ENCODE measurements at regions not wholly inside any gene's neighbourhood (a gene's known extent, or its start where the extent isn't known, plus 50 kb on each side); places are given as distances from the start of the nearest gene placed in this dataset.

DNA sequence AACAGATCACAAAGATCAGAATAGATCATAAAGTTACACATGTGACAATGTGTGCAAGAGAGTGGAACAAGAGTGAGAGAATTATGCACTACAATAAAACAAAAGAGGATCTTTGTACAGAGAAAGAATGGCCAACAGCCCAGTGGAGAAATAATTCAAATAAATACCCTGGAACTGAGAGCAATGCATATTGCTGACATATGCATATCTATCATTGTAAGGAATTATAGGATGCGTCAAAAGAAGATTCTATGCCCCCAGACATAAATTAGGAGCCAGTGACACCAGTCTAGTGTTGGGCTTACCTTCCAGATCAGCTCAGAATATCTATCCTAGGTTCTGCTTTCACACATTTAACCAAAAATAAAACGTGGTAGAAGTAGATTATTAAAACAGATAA lies 320.1 kb upstream of the VCX start:
- TF ChIP-seq, protein P1, sequence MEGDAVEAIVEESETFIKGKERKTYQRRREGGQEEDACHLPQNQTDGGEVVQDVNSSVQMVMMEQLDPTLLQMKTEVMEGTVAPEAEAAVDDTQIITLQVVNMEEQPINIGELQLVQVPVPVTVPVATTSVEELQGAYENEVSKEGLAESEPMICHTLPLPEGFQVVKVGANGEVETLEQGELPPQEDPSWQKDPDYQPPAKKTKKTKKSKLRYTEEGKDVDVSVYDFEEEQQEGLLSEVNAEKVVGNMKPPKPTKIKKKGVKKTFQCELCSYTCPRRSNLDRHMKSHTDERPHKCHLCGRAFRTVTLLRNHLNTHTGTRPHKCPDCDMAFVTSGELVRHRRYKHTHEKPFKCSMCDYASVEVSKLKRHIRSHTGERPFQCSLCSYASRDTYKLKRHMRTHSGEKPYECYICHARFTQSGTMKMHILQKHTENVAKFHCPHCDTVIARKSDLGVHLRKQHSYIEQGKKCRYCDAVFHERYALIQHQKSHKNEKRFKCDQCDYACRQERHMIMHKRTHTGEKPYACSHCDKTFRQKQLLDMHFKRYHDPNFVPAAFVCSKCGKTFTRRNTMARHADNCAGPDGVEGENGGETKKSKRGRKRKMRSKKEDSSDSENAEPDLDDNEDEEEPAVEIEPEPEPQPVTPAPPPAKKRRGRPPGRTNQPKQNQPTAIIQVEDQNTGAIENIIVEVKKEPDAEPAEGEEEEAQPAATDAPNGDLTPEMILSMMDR (IDR thresholded peaks at IDR 0.05): no peak
- TF ChIP-seq POLR2A (IDR thresholded peaks at IDR 0.05) (no peak), POLR2AphosphoS5 (IDR thresholded peaks at IDR 0.05) (no peak)

Measured in prostate gland (tissue), 2 donors.